H9 (cell line): ENCODE measurements at regions not wholly inside any gene's neighbourhood (a gene's known extent, or its start where the extent isn't known, plus 50 kb on each side); places are given as distances from the start of the nearest gene placed in this dataset.

Experiments
- DNase-seq: peaks from one replicate; pipeline ENCODE4 v3.0.0-alpha.2; 2017
- H2AFZ ChIP-seq: one replicate; pipeline ENCODE4 v1.6.1; 2013; ENCODE audit warnings: mild to moderate bottlenecking, low read length, control low read depth, moderate library complexity
- H2AK5ac ChIP-seq: 2 replicates; pipeline ENCODE4 v1.6.1; 2013; ENCODE audit warnings: low read length, control low read depth, mixed read lengths; ENCODE audit not compliant: insufficient read length
- H2BK120ac ChIP-seq: one replicate; pipeline ENCODE4 v1.6.1; 2013; ENCODE audit warnings: low read depth, mild to moderate bottlenecking, low read length, control low read depth, inconsistent platforms; ENCODE audit not compliant: poor library complexity, severe bottlenecking
- H2BK12ac ChIP-seq: 2 replicates; pipeline ENCODE4 v1.6.1; 2013; ENCODE audit warnings: low read length, control low read depth, mixed read lengths, low read depth; ENCODE audit not compliant: insufficient read length
- H2BK15ac ChIP-seq: 2 replicates; pipeline ENCODE4 v1.6.1; 2013; ENCODE audit warnings: low read depth, low read length, control low read depth
- H2BK20ac ChIP-seq: one replicate; pipeline ENCODE4 v1.6.1; 2013; ENCODE audit warnings: low read depth, mild to moderate bottlenecking, low read length, control low read depth, inconsistent platforms; ENCODE audit not compliant: poor library complexity, severe bottlenecking
- H2BK5ac ChIP-seq: 2 replicates; pipeline ENCODE4 v1.6.1; 2013; ENCODE audit warnings: low read length, control low read depth, mixed read lengths; ENCODE audit not compliant: insufficient read length
- H3K14ac ChIP-seq: 2 replicates; pipeline ENCODE4 v1.6.1; 2013; ENCODE audit warnings: low read length, control low read depth; ENCODE audit not compliant: insufficient read depth
- H3K18ac ChIP-seq: 2 replicates; pipeline ENCODE4 v1.6.1; 2013; ENCODE audit warnings: low read depth, mild to moderate bottlenecking, mixed read lengths, low read length, control low read depth; ENCODE audit not compliant: insufficient read length
- H3K23ac ChIP-seq: 2 replicates; pipeline ENCODE4 v1.6.1; 2013; ENCODE audit warnings: low read length, control low read depth, mixed read lengths, low read depth; ENCODE audit not compliant: insufficient read length
- H3K23me2 ChIP-seq: 2 replicates; pipeline ENCODE4 v1.6.1; 2013; ENCODE audit warnings: low read depth, mild to moderate bottlenecking, mixed read lengths, low read length, control low read depth; ENCODE audit not compliant: insufficient read length, poor library complexity, severe bottlenecking
- H3K27ac ChIP-seq: 2 replicates; pipeline ENCODE4 v1.5.1; 2013; ENCODE audit warnings: low read length, control low read depth, mixed read lengths, low read depth; ENCODE audit not compliant: insufficient read length
- H3K27me3 ChIP-seq: 2 replicates; pipeline ENCODE4 v1.6.1; 2013; ENCODE audit warnings: low read length, control low read depth, inconsistent platforms; ENCODE audit not compliant: insufficient read depth
- H3K4ac ChIP-seq: 2 replicates; pipeline ENCODE4 v1.6.1; 2013; ENCODE audit warnings: low read depth, mild to moderate bottlenecking, control low read depth, inconsistent platforms, low read length, moderate library complexity
- H3K4me1 ChIP-seq: 2 replicates; pipeline ENCODE4 v1.6.1; 2013; ENCODE audit warnings: low read length, control low read depth, inconsistent platforms; ENCODE audit not compliant: insufficient read depth
- H3K4me2 ChIP-seq: 2 replicates; pipeline ENCODE4 v1.6.1; 2013; ENCODE audit warnings: low read length, control low read depth, mixed read lengths; ENCODE audit not compliant: insufficient read length, insufficient read depth
- H3K56ac ChIP-seq: 2 replicates; pipeline ENCODE4 v1.6.1; 2013; ENCODE audit warnings: low read depth, mild to moderate bottlenecking, mixed read lengths, low read length, control low read depth; ENCODE audit not compliant: insufficient read length
- H3K79me1 ChIP-seq: 2 replicates; pipeline ENCODE4 v1.6.1; 2013; ENCODE audit warnings: low read depth, mild to moderate bottlenecking, moderate library complexity, low read length, control low read depth, inconsistent platforms; ENCODE audit not compliant: insufficient read depth, poor library complexity, severe bottlenecking
- H3K79me2 ChIP-seq: 2 replicates; pipeline ENCODE4 v1.6.1; 2013; ENCODE audit warnings: low read length, control low read depth, inconsistent platforms; ENCODE audit not compliant: insufficient read depth
- H3K9ac ChIP-seq: 2 replicates; pipeline ENCODE4 v1.6.1; 2013; ENCODE audit warnings: low read length, control low read depth, mixed read lengths; ENCODE audit not compliant: insufficient read length; ENCODE audit errors: extremely low read depth
- H3K9me3 ChIP-seq: one replicate; pipeline ENCODE4 v1.6.1; 2013; ENCODE audit warnings: low read depth, low read length, inconsistent platforms; ENCODE audit not compliant: control insufficient read depth
- H3T11ph ChIP-seq: one replicate; pipeline ENCODE4 v1.6.1; 2013; ENCODE audit warnings: mild to moderate bottlenecking, low read length, control low read depth, inconsistent platforms
- H4K20me1 ChIP-seq: one replicate; pipeline ENCODE4 v1.6.1; 2013; ENCODE audit not compliant: control insufficient read depth, insufficient read length, insufficient read depth
- H4K5ac ChIP-seq: 2 replicates; pipeline ENCODE4 v1.6.1; 2013; ENCODE audit warnings: low read depth, mild to moderate bottlenecking, mixed read lengths, low read length, control low read depth; ENCODE audit not compliant: insufficient read length
- H4K8ac ChIP-seq: replicated peaks from 2 replicates; pipeline ENCODE4 v1.6.1; 2013; ENCODE audit warnings: low read length, control low read depth, mixed read lengths, low read depth; ENCODE audit not compliant: insufficient read length
- H4K91ac ChIP-seq: 2 replicates; pipeline ENCODE4 v1.6.1; 2013; ENCODE audit warnings: low read depth, mild to moderate bottlenecking, moderate library complexity, mixed read lengths, low read length, control low read depth; ENCODE audit not compliant: insufficient read length
- H3K27ac Mint-ChIP-seq, 3 experiments: 2 replicates in 2 of 3; 3 replicates in 1 of 3; pipeline ENCODE4 v1.8.0; 2020 to 2021; ENCODE audit warnings: mixed read lengths in 3 of 3, mild to moderate bottlenecking in 1 of 3, moderate library complexity in 1 of 3
- H3K27me3 Mint-ChIP-seq: 2 replicates; pipeline ENCODE4 v1.8.0; 2021; ENCODE audit warnings: low read depth, mild to moderate bottlenecking, moderate library complexity, mixed read lengths
- H3K36me3 Mint-ChIP-seq, 3 experiments: 2 replicates in 2 of 3; 3 replicates in 1 of 3; pipeline ENCODE4 v1.8.0; 2020 to 2021; ENCODE audit warnings: low read depth in 3 of 3, mixed read lengths in 3 of 3; ENCODE audit not compliant: insufficient read depth in 1 of 3
- H3K4me1 Mint-ChIP-seq, 2 experiments: 2 replicates each; pipeline ENCODE4 v1.8.0; 2020; ENCODE audit warnings: mixed read lengths in 2 of 2
- H3K4me3 Mint-ChIP-seq, 2 experiments: 2 replicates in 1 of 2; 3 replicates in 1 of 2; pipeline ENCODE4 v1.8.0; 2020 to 2021; ENCODE audit warnings: mild to moderate bottlenecking in 2 of 2, mixed read lengths in 2 of 2, moderate library complexity in 1 of 2
- H3K9me3 Mint-ChIP-seq, 2 experiments: 2 replicates in 1 of 2; 3 replicates in 1 of 2; pipeline ENCODE4 v1.8.0; 2020; ENCODE audit warnings: mild to moderate bottlenecking in 2 of 2, mixed read lengths in 2 of 2, moderate library complexity in 1 of 2
- CTCF ChIP-seq: fragments of 200-600 bp; sonication (generic); conservative IDR thresholded peaks from 3 replicates; pipeline ENCODE4 v1.8.0; 2021; ENCODE audit warnings: antibody characterized with exemption, mild to moderate bottlenecking
- WGBS: extraction: QIAGEN DNeasy Blood & Tissue Kit; methylation state at CpG from one replicate; pipeline ENCODE4 v1.1.7; 2013; ENCODE audit warnings: missing lambda C conversion rate, low lambda C conversion rate, mixed read lengths; ENCODE audit not compliant: insufficient read length; ENCODE audit errors: extremely low coverage; 5-methylcytosine and 5-hydroxymethylcytosine counted together

GRCh38 chr6:139545206-139546105 lies 171.0 kb upstream of the CITED2 start:
- Histone ChIP-seq H2BK120ac (no peak overlapping the region), H3K23me2 (no peaks in the 10 kb centered on the region), H3K14ac (no peak overlapping the region), H3K4me2 (no peak overlapping the region), H2AFZ (no peak overlapping the region), H3K18ac (no peak overlapping the region), H2BK15ac (no peak overlapping the region), H3K79me1 (no peaks in the 10 kb centered on the region), H2AK5ac (no peak overlapping the region), H4K8ac (no peak overlapping the region), H3K9me3 (no peaks in the 10 kb centered on the region), H3K79me2 (no peaks in the 10 kb centered on the region), H3K4ac (no peak overlapping the region), H2BK20ac (no peak overlapping the region), H4K91ac (no peak overlapping the region), H2BK5ac (no peak overlapping the region), H3K9ac (no peak overlapping the region), H2BK12ac (no peak overlapping the region), H4K5ac (no peak overlapping the region), H3K56ac (no peak overlapping the region), H3T11ph (no peak overlapping the region), H4K20me1 (no peaks in the 10 kb centered on the region), H3K4me1 (no peaks in the 10 kb centered on the region; the same call in 1 of the 2 replicates), H3K27ac (no peak overlapping the region), H3K27me3 (no peaks in the 10 kb centered on the region), H3K23ac (no peak overlapping the region)
- no CpG with 5 or more reads among the region's 6 CpGs for WGBS
- DNase-seq = no peak
- Mint-ChIP-seq H3K9me3 (no peaks in the 10 kb centered on the region), H3K27ac (no peak overlapping the region), H3K4me3 (no peak overlapping the region), H3K4me1 (peaks cover 22 to 41% of the 10 kb centered on the region in 2 experiments), H3K36me3 (no peaks in the 10 kb centered on the region), H3K27me3 (no peaks in the 10 kb centered on the region)
- TF ChIP-seq CTCF = no peak
